ENCODE measurements at regions not wholly inside any gene's neighbourhood (a gene's known extent, or its start where the extent isn't known, plus 50 kb on each side); places are given as distances from the start of the nearest gene placed in this dataset.

- no peak for ATAC-seq
- Mint-ChIP-seq H3K27me3 (no peaks in the 10 kb centered on the region), H3K4me1 (no peaks in the 10 kb centered on the region), H3K9me3 (no peaks in the 10 kb centered on the region), H3K4me3 (no peak overlapping the region), H3K36me3 (ENCODE audit: low read depth) (no peaks in the 10 kb centered on the region), H3K27ac (no peak overlapping the region)
- DNase-seq: no peak
These were observed 61.8 kb upstream of the SYT6 start for GRCh38 chr1:114215436-114215835.

GRCh38 chr1:114214016-114214415, 60.3 kb upstream of the SYT6 start:
- Mint-ChIP-seq H3K27ac (no peak overlapping the region), H3K4me3 (no peak overlapping the region), H3K36me3 (ENCODE audit: low read depth) (no peaks in the 10 kb centered on the region), H3K4me1 (no peaks in the 10 kb centered on the region), H3K9me3 (no peaks in the 10 kb centered on the region), H3K27me3 (peaks cover 5% of the 10 kb centered on the region)
- no peak for ATAC-seq
- no peak for DNase-seq

- Mint-ChIP-seq H3K9me3 (no peaks in the 10 kb centered on the region), H3K4me1 (no peaks in the 10 kb centered on the region), H3K27me3 (peaks cover 23% of the 10 kb centered on the region), H3K27ac (no peak overlapping the region), H3K4me3 (no peak overlapping the region), H3K36me3 (ENCODE audit: low read depth) (no peaks in the 10 kb centered on the region)
- ATAC-seq (no peak), DNase-seq (no peak)
These were observed 56.3 kb upstream of the SYT6 start for GRCh38 chr1:114209971-114210370.

GRCh38 chr1:114208714-114209113, 55.0 kb upstream of the SYT6 start:
- Mint-ChIP-seq H3K4me3 (no peak overlapping the region), H3K27me3 (peaks cover 23% of the 10 kb centered on the region), H3K9me3 (no peaks in the 10 kb centered on the region), H3K4me1 (no peaks in the 10 kb centered on the region), H3K27ac (no peak overlapping the region), H3K36me3 (ENCODE audit: low read depth) (no peaks in the 10 kb centered on the region)
- no peak for ATAC-seq
- DNase-seq: no peak

GRCh38 chr1:114208106-114208505, 54.4 kb upstream of the SYT6 start:
- H3K9me3 Mint-ChIP-seq: no peaks in the 10 kb centered on the region
- H3K4me3 Mint-ChIP-seq: no peak overlapping the region
- no peak overlapping the region for H3K27ac Mint-ChIP-seq
- no peaks in the 10 kb centered on the region for H3K36me3 Mint-ChIP-seq (ENCODE audit: low read depth)
- no peaks in the 10 kb centered on the region for H3K4me1 Mint-ChIP-seq
- ATAC-seq (no peak), DNase-seq (no peak)
- peaks cover 23% of the 10 kb centered on the region for H3K27me3 Mint-ChIP-seq

GRCh38 chr1:114207635-114208034, 54.0 kb upstream of the SYT6 start:
- no peaks in the 10 kb centered on the region for H3K4me1 Mint-ChIP-seq
- no peaks in the 10 kb centered on the region for H3K9me3 Mint-ChIP-seq
- H3K27ac Mint-ChIP-seq: no peak overlapping the region
- H3K27me3 Mint-ChIP-seq: peaks cover 23% of the 10 kb centered on the region
- no peaks in the 10 kb centered on the region for H3K36me3 Mint-ChIP-seq (ENCODE audit: low read depth)
- ATAC-seq: no peak
- DNase-seq: no peak
- H3K4me3 Mint-ChIP-seq: no peak overlapping the region

- Mint-ChIP-seq H3K36me3 (ENCODE audit: low read depth) (no peaks in the 10 kb centered on the region), H3K4me1 (no peaks in the 10 kb centered on the region), H3K27ac (no peak overlapping the region), H3K27me3 (peaks cover 23% of the 10 kb centered on the region), H3K4me3 (no peak overlapping the region), H3K9me3 (no peaks in the 10 kb centered on the region)
- no peak for ATAC-seq
- no peak for DNase-seq
These were observed 52.7 kb upstream of the SYT6 start for GRCh38 chr1:114206392-114206791.

GRCh38 chr1:114203595-114204128, 50.0 kb upstream of the SYT6 start:
- Mint-ChIP-seq H3K27me3 (peaks cover 27% of the 10 kb centered on the region), H3K4me3 (no peak overlapping the region), H3K27ac (no peak overlapping the region), H3K9me3 (no peaks in the 10 kb centered on the region), H3K36me3 (ENCODE audit: low read depth) (no peaks in the 10 kb centered on the region), H3K4me1 (no peaks in the 10 kb centered on the region)
- DNase-seq: no peak
- no peak for ATAC-seq
